Activated T-cell treated with anti-CD3 and anti-CD28 coated beads for 24 hours (primary cell): ENCODE measurements at regions not wholly inside any gene's neighbourhood (a gene's known extent, or its start where the extent isn't known, plus 50 kb on each side); places are given as distances from the start of the nearest gene placed in this dataset.

ENCODE experiments used
- DNase-seq: peaks from one replicate; pipeline ENCODE4 v3.0.0-alpha.2; 2020; ENCODE audit warnings: low read depth

GRCh38 chrX:137483554-137483953, 82.4 kb upstream of the ZIC3 start:
- no peak for DNase-seq

- no peak for DNase-seq
These were observed 83.8 kb upstream of the ZIC3 start for GRCh38 chrX:137482136-137482535.

- DNase-seq = no peak
These were observed 86.5 kb upstream of the ZIC3 start for GRCh38 chrX:137479386-137479785.

GRCh38 chrX:137441711-137442110, 124.2 kb upstream of the ZIC3 start:
- DNase-seq = no peak

- DNase-seq = no peak
These were observed 133.3 kb upstream of the ZIC3 start for GRCh38 chrX:137432609-137433008.

GRCh38 chrX:137431693-137432488, 134.0 kb upstream of the ZIC3 start:
- no peak for DNase-seq

GRCh38 chrX:137430984-137431475, 134.9 kb upstream of the ZIC3 start:
- no peak for DNase-seq

GRCh38 chrX:137430301-137430700, 135.6 kb upstream of the ZIC3 start:
- no peak for DNase-seq

GRCh38 chrX:137428766-137429591, 136.9 kb upstream of the ZIC3 start:
- no peak for DNase-seq

GRCh38 chrX:137428221-137428661, 137.7 kb upstream of the ZIC3 start:
- DNase-seq = no peak

GRCh38 chrX:137427816-137428215, 138.1 kb upstream of the ZIC3 start:
- no peak for DNase-seq

- no peak for DNase-seq
These were observed 138.5 kb upstream of the ZIC3 start for GRCh38 chrX:137427426-137427778.

GRCh38 chrX:137426695-137427425, 139.1 kb upstream of the ZIC3 start:
- no peak for DNase-seq

GRCh38 chrX:137425986-137426385, 139.9 kb upstream of the ZIC3 start:
- DNase-seq = no peak

- DNase-seq = no peak
These were observed 140.5 kb upstream of the ZIC3 start for GRCh38 chrX:137425273-137425902.

- DNase-seq = no peak
These were observed 141.2 kb upstream of the ZIC3 start for GRCh38 chrX:137424679-137425078.

- DNase-seq = no peak
These were observed 142.7 kb upstream of the ZIC3 start for GRCh38 chrX:137423241-137423640.

GRCh38 chrX:137418086-137418485, 147.8 kb upstream of the ZIC3 start:
- no peak for DNase-seq

GRCh38 chrX:137413190-137413589, 152.7 kb upstream of the ZIC3 start:
- no peak for DNase-seq

- no peak for DNase-seq
These were observed 160.3 kb upstream of the ZIC3 start for GRCh38 chrX:137405449-137406140.

- DNase-seq = no peak
These were observed 164.8 kb upstream of the ZIC3 start for GRCh38 chrX:137401092-137401491.
